ENCODE measurements at regions not wholly inside any gene's neighbourhood (a gene's known extent, or its start where the extent isn't known, plus 50 kb on each side); places are given as distances from the start of the nearest gene placed in this dataset.

DNA sequence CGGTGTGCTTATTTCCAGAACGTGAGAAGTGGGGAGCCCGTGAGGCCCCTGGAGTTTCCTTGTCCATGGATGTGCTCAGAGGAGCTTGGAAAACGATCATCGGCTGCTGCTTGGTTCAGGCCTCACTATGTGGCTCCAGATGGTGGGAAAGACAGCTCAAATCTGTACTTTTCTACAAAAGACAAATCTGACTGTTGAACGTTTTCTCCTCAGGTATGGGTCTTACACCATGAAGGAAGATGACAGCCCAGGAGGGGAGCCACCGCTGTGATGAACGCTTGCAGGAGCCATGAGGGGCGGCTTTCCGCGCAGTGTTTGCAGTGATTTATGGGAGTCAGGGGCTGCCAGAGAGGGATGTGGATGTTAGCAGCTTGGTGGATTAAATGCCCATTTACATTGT lies 109.4 kb upstream of the E2F8 start:
- TF ChIP-seq EZH2 (IDR thresholded peaks at IDR 0.05; ENCODE audit: borderline replicate concordance, low read length) (no peak), CTCF (conservative IDR thresholded peaks at IDR 0.05 in 1 of 2, IDR thresholded peaks at IDR 0.05 in 1 of 2; ENCODE audit: extremely low read depth in 1 of 2, insufficient read depth in 1 of 2, low read depth in 1 of 2, low read length in 2 of 2) (no peak)
